ENCODE measurements at regions not wholly inside any gene's neighbourhood (a gene's known extent, or its start where the extent isn't known, plus 50 kb on each side); places are given as distances from the start of the nearest gene placed in this dataset.

DNA sequence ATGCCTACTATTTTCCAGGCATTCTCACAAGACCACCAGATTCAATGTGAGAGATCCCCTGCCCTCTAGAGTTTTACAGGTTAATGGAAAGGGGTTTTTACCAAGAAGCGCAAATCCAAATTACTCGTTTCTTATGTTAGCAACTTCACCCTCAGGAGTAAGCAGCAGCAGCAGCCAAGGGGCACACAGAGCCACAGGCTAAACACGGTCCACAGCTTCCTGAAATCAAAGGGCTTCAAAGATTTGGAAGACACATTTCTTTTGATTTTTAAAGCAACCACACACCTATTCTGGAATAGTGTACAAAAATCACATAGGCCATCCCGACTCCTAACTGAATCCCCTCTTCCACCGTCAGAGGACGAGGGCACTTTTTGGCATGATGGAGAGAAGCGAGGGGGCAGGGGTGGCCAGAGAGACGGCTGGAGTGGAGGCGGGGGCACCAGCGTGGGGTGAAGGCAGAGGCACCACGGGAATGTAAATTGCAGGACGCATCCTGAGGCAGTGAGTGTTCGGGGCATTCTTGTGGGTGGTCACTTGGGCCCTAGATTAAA, 107.0 kb downstream of the ARF6 start:
- DNase-seq: no peak

DNA sequence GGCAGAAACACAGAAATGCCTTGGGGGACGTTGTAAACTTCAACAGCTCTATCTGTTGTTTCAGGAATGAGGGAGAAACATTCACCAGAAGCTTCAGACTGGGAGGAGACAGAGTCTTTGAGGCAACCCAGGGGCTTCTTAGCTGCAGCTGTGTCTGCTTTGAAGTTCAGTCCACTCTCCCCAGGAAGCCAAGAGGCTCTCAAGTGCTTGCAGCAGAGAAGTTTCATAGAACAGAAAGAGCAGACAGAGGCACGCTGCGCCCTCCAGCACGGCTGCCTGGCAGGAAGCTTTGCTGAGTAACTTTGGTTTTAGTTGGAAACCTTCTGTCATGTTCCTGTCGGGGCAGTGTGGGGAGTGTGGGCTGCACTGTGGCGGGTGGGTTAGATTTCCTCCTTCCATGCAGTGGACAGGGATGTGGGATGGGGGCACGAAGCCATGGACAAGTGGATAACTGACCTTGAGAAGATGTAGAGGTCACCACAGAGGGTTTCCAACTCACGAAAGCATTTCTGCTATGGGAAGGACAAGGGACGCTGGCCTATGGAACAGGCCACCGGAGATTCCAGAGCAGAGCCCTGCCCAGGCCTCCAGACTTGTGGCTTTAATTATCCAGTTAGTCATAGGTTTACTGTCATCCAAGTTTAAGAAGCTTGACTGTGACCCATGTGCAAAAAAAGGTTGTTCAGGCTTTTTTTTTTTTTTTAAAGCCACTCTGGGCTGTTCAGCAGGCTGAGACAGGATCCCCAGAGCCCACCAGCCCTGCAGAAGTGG, 107.7 kb downstream of the ARF6 start:
- peak in 1 of 2 experiments; percentile 8 for DNase-seq

DNA sequence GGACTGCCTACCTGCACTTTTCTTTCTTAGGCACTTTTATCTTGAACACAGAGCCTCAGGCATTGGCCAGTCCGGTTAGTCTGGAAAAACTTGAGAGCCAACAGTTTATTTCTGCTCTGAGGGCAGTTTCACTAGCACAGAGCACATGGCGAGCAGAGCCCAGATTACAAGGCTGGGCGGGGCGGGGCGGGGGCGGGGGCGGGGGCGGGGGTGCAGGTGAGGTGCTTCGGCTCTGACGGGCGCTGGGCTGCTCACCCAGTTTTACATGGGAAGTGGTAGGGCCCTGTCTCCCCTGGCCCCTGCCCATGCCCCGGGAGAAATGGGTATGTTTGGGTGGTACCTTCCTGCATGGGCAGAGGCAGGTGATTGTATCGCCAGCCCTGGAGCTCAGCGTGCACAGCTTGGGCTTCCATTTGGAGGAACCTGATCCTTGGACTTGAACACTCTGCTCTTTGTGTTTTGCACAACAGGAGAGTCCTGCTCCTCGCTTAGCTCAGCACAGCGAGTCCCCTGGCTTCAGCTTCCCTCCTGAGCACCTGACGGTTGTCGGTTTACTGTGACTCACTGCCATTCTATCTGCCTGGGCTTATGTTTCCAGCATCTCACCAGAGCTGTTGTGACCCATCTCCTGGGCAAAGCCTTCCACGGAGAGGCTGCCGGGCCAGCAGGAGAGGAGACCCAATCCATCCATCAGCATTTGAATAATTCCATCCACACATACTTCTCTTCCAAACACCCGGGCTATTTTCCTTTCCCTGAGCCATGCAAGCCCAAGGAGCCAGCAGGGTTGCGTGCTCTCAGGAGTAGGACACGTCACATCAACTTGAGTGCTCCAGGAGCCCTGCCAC, 108.5 kb downstream of the ARF6 start:
- DNase-seq: peak; percentile 25 to 74

DNA sequence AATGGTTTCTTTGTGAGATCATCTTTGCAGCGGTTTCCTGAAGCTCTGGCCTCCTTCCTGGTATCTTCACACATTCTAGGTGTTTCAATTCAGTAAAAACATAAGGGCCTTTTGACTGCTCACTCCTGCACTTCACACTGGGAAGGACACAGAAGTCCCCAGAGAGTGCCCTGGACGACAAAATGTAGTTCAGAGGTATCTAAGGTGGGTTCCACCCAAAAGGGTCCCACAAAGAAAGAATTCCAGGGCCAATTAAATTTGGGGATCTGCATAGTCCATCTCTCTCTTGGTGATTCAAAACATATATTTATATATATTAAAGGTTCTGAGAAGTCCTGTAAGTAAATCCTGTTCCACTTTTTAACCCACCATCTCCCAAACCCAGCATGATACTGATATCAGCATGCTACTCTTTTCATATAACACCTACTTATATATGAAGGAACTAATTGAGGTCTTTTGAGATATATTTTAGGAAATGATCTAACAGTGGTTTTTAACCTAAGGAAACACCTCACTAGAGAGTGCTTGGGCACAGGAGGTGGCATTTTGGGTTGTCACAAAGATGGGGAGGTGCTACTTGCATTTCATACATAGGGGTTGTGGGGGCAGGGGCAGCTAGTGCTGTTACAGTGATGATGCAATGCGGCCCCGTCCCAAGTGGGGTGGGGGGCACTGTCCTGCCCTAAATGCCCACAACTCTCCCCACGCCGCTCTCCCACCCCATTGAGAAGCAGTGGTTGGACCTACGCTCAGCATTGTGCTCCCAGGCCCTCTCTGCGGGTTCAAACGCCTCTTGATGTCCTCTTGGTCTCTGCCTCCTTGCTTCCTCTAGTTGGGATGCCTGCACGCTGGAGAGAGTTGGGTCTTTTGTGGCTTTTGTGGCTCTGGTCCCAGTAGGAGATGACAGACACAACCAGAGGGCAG, 109.4 kb downstream of the ARF6 start:
- DNase-seq: no peak

DNA sequence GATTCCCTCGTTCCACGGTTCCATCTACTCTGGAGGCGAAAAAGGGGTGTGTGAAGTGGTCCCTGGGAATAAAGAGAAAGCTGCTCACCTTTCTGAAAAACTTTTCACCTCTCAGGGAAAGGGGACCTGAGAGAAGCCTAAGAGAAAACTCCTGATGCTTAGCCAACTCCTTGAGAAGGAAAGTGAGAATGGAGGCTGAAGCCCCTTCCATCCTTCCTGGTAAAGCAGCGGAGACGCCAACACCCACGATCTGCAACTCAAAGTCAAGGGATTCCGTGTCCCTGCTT, 110.0 kb downstream of the ARF6 start:
- DNase-seq: no peak

DNA sequence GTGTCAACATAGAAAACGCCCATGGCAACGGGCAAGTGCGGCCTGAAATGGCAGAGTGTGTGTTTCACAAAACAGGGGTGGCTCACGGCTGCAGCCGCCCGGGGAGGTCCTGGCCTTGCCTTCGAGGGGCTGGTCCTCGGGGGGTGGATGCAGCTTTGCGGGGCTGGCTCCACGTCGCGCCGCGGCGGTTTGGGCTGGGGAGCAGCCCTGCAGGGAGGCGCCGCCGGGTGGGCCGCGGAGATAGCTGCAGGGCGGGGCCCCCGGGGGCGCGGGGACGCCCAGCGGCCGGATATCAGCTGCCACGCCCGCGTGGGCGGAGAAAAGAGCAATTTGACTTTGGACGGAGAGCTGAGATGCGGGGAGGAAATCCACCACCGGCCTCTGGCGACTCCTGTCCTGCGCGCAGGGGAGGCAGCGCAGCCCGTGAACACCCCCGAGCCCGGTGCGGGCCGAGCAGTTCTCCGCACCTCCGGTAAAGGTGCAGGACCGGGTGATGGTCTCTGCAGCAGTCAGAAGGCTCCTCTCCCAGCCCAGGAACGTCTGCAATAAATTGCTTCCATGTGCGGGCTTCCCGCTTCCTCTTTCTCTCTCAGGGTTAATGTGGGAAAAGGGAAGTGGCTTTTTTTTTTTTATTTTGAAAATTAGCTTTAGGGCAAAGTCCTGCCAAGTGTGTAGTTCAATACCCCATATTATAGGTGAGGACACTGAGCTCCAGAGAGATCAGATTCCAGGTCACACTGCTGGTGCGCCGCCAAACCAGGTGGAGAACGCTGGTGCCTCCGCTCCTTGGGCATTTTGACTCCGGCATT, 110.5 kb downstream of the ARF6 start:
- peak; percentile 52 to 56 for DNase-seq

DNA sequence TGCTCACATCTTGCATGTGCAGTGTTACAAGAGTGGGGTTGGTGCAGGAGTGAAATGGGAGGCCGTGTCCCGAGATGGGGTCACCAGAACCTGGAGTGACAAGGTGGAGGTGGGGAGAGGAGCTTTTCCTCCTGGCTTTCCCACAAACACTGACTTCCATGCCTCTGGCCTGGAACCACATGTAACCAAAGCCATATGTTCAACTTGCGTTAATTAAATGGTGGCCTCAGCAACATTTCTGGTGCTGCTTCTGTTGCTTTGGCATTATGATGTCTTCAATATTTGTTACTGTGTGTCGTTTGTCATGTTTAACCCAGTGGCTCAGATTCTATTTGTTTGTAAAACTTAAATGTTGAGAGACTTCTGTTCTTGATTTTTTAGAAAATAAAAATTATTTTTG, 110.2 kb downstream of the VCPKMT start:
- no peak for DNase-seq

DNA sequence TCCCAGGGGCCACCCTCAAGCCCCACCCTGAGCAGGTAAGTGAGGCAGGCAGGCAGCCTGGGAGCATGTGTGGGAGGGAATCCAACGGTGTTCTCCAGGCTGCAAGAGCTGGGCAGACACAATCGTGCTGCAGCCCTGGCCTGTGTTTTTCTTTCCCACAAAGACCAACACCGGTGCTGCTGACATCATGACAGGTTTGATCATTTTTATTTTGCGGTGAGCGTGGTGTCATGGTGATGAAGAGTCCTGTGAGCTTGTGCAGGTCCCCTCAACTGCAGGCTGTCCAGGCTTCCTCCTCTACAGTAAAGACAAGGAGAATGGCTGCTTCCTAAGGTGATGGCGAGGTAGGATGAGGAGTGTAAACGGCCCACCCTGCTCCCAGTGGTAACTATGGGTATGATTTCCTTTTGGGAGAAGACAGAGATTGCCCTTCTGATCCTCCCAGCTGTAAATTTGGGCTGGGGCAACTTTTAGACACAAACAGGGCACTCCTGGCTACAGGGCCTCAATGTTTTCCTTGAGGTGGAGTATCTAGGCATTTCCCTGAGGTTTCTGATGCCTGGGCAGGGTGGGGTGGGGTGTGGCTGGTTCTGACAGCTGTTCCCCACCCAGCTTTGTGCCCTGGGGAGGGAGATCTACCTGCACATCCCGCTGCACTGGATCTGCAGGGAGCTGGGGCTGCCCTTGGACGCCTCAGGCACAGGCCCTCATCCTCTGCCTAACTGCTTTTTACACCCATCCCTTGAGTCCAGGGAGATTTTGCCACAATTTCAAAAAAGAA, 109.1 kb downstream of the VCPKMT start:
- no peak for DNase-seq

DNA sequence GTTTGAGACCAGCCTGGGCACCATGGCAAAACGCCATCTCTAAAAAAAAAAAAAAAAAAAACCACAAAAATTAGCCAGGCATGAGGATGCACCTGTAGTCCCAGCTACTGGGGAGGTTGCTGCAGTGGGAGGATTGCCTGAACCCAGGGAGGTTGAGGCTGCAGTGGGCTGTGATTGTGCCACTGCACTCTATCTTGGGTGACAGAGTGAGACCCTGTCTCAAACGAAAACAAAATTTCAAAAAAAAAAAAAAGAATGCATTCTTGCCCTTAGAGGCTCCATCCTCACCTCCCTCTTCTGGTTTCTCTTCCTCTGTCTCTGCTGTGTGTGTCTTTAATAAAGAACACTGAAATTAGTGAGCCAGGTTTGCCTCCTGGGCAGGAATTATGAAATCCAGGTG, 107.8 kb downstream of the VCPKMT start:
- DNase-seq: no peak

DNA sequence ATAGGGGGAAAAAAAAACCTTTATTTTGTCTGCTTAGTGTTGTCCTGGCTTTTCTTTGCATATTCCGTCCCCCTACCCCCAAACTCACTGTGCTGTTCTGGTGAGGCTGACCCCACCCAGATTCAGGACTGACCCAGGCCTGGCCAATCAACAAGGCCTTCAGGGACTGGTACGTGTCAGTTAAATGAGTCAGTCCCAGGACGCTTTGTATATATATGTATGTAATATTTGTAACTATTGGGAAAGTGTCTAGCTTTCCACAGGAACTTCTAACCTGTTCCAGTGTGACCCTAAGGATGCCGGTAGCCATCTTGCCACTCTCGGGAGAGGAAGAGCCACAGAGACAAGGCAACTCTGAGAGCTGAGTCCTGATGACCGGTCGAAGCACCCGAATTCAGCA, 107.4 kb downstream of the VCPKMT start:
- no peak for DNase-seq

DNA sequence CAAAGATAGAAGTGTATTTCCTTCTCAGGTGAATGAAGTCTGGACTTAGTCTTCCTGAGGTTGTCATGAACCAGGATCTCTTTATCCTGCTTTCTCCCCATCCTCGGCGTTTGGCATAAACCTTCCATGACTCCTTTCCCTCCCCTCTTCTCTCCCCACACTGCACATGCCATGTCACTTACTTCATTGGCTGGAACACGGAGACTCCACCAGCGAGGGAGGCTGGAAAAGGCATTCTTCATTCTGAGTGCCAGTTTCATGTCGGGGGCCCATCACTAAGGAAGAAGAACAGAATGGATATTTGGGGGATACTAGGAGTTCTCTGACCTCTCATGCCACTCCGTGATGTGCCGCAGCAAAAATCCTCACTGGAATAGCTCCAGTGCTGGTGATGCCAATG, 105.6 kb downstream of the VCPKMT start:
- DNase-seq: no peak

DNA sequence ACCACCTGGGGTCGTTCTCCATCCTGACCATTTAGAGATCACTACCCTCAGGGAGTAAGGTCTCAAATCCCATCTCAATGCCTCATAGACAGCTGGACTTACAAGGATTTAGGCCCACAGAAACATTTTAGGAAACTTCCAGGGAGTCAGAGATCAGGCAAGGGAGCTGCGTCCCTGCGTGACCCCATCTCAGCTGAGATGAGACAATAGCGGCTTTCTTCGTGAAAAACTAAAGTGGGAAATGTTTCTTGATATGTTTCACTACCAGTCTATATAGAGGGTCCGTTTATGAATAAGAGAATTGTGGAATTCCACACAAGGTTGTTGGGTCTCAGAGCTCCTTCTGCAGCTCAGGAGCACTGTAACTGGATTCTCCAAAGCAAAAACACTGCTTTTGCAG, 105.1 kb downstream of the VCPKMT start:
- no peak for DNase-seq

DNA sequence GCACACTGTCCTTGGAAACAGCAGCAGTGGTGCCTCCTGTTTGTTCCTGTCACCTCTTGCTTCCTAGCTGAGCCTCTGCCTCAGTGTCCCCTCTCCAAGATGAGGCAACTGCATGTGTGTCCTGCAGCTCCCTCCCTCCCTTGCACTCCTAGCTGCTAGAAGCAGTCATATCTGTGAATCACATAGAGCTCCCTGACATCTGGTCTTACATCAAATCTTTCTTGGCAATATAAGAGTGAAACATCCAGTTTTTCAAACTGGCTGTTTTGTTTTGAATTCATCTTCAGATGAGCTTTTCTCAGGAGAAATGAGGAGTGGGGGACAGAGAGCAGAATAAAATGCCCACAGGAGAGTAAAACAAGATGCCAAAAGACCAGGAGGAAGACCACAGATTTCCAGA, 103.7 kb downstream of the VCPKMT start:
- no peak for DNase-seq

DNA sequence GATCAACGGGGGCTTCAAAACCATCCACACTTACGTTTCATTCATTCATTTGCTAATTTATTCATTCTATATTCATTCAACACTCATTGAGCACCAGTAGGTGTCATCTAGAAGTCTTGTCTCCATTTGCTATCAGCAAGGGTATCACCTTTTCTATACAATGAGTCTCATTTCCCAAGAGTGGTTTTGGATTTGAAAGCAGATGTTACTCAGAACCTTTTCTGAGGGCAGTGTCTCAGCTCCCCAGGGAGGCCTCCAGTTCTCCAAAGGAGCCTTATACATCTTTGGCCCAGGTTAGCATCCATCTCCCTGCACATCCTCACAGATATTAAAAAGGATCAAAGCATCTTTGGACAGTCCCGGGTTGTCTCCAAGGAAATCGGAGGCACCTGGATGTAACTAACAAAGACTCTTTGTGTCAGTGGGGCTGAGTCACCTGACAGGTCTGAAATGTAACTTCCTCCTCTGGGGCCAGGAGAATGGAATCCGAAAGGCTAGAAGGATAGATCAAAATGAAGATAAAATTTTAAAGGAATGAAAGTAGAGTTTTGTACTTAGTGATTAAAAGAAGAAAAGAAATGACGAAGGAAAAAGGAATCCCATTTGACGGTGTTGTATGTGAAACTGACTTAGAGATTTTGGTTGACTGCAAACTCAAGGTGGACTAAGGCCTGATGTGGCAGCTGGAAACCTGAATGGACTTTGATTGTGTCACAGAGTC, 103.0 kb downstream of the VCPKMT start:
- DNase-seq: no peak

DNA sequence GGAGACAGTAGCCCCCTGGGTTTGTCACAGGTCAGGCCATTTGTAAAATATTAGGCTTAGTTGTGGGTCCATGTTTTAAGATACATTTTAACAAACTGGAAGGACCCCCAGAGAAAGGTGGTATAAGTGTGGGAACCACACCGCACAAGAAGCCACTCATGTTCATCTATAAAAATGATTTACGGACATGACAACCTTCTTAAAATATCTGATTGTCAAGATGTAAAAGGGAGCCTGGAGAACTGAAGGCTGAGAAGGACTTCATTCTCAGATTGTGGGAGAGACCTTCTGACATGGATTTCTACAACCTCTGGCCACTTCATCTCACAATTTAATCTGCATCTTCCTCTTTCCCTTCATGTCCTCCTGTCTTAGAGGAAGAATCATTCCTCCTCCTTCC, 102.4 kb downstream of the VCPKMT start:
- no peak for DNase-seq

DNA sequence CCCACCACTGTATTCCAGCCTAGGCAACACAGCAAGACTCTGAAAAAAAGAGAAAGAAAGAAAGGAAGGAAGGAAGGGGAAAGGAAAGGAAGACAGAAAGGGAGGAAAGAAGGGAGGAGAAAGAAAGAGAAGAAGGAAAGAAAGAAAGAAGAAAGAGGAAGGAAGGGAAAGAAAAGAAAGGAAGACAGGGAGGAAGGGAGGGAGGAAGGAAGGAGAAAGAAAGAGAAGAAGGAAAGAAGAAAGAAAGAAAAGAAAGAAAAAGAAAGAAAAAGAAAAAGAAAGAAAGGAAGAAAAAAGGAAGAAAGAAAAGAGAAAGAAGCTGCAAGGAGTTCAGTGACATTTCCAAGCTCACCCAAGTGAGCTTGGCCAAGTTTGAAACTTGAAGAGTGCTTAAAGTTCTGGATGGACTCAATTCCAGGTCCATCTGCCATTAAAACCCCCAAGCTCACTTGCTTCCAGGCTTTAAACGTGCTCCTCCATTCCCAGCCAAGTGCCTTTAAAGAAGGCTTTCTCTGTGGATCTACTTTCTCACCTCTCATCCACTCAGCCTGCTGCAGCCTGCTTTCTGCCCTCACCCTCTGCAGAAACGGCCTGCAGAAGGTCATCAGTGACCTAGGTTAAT, 101.5 kb downstream of the VCPKMT start:
- no peak for DNase-seq

DNA sequence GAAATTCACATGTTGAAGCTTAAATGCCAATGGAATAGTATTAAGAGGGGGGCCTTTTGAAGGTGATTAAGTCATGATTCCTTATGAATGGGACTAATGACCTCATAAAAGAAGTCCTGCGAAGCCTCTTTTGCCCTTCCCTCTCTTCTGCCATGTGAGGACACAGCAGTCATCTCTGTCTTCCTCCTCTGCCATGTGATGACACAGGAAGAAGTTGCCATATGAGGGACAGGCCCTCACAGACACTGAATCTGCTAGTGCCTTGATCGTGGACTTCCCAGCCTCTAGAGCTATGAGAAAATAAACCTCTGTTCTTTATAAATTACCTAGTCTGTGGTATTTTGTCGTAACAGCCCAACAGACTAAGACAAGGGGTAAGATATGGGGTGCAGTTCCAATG, 100.7 kb downstream of the VCPKMT start:
- no peak for DNase-seq

DNA sequence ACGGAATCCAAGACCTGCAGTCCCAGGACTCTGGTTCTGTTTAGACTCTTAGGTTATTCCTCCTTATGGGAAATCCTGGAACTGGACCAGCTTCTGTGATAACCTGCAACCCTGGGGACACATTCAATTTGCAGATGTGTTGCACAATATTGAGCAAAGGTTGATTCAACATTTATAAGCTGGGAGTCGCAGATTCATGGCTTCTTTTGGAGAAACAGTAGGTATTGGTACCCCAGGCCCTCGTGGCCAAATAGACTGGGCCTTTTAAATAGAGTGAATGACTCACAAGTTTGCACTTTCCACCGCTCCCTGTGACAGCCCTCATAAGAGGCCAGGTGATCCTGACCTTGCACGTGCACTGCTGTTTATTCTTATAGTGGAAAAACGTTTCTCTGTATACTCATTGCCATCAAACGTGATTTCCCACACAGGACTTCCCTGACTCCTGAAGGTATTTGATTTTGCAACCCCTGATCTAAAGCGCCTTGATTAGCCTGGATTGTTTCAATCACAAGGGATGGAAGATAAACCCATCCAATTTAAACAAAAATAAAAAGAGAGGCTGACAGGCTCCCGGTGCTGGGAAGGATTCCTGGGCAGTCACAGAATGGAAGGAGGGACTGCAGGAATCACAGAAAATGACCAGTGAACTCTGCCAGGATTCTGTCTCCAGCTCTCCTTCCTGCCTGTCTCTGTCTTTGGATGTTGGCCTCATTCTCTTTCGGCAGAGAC, 98.0 kb downstream of the VCPKMT start:
- DNase-seq: no peak

DNA sequence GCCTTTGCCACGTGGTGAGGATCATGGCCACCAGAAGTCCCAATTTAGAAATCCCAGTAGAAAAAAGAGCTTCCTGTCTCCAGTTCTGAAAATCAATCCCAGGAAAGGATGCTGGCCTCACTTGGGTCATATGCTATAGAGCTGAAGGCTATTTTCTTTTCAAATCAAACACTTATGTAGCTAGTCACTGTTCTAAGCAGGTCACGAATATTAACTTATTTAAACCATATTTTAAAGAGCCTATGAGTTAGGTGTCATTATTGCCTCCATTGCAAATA, 97.5 kb downstream of the VCPKMT start:
- DNase-seq: no peak

DNA sequence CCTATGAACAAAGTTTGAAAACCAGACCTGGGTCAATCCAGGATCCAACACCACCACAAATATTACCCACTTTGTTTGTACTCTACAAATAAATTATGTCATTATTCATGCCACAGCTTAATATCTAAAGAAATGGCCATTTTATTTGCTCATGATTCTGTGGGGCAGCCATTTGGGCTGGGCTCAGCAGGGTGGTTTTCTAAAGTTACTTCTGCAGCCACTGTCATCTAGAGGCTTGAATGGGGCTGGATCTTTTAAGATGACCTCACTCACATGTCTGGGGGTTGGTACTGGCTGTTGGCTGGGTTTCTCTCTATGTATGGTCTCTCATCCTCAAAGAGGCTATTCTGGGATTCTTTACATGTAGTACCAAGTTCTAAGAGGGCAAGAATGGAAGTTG, 96.2 kb downstream of the VCPKMT start:
- no peak for DNase-seq
